Tibial nerve (tissue), 3 donors: ENCODE measurements at regions not wholly inside any gene's neighbourhood (a gene's known extent, or its start where the extent isn't known, plus 50 kb on each side); places are given as distances from the start of the nearest gene placed in this dataset.

Experiments used
- POLR2A ChIP-seq, 2 donors: fragments of 450-650 bp; IDR thresholded peaks; one replicate each; pipeline ENCODE4 v1.6.1; 2017; ENCODE audit warnings: antibody characterized with exemption in 2 of 2, mild to moderate bottlenecking in 2 of 2, moderate library complexity in 2 of 2
- TF ChIP-seq, protein P1 (sequence below), 5 experiments: fragments of 200-600 bp in 3 of 5; fragments of 450-650 bp in 2 of 5; sonication (generic) in 3 of 5; IDR thresholded peaks; one replicate each; pipeline ENCODE4 v1.5.1; 2016 to 2019; ENCODE audit warnings: antibody characterized with exemption in 5 of 5, mild to moderate bottlenecking in 3 of 5, moderate library complexity in 2 of 5

DNA sequence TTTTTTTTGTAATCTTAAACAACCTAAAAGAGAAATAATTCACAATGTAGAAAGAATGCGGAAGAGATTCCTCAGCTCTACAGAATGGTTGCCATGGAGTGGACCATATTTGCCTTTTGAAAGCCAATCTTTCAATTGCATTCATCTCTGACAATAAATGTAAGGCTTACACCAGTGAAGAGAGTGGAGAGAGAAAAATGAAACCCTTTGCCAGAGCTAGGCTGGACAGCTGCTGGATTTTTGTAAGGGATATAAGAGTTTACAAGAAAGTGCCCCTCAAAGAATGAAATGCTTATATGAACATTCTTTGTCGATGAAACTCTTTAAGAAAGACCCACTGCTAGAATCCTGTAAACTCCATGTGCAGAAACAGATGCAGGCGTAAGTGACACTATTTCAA, 66.0 kb upstream of the FAT1 start:
- TF ChIP-seq, protein P1, sequence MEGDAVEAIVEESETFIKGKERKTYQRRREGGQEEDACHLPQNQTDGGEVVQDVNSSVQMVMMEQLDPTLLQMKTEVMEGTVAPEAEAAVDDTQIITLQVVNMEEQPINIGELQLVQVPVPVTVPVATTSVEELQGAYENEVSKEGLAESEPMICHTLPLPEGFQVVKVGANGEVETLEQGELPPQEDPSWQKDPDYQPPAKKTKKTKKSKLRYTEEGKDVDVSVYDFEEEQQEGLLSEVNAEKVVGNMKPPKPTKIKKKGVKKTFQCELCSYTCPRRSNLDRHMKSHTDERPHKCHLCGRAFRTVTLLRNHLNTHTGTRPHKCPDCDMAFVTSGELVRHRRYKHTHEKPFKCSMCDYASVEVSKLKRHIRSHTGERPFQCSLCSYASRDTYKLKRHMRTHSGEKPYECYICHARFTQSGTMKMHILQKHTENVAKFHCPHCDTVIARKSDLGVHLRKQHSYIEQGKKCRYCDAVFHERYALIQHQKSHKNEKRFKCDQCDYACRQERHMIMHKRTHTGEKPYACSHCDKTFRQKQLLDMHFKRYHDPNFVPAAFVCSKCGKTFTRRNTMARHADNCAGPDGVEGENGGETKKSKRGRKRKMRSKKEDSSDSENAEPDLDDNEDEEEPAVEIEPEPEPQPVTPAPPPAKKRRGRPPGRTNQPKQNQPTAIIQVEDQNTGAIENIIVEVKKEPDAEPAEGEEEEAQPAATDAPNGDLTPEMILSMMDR (IDR thresholded peaks at IDR 0.05) = no peak
- no peak for TF ChIP-seq POLR2A (IDR thresholded peaks at IDR 0.05)
